ENCODE measurements at regions not wholly inside any gene's neighbourhood (a gene's known extent, or its start where the extent isn't known, plus 50 kb on each side); places are given as distances from the start of the nearest gene placed in this dataset.
"Not testable (repeated sequence)": the region's sequence is repeated elsewhere in the genome, so short reads cannot be mapped to it uniquely, and the experiment has no call there.

- peak; percentile 6 to 39 for DNase-seq (ENCODE audit: low read depth in 2 of 2)
Observed at GRCh38 chr6:21914121-21914973, 320.8 kb downstream of the SOX4 start.

GRCh38 chr6:21915707-21916260, 322.2 kb downstream of the SOX4 start:
- DNase-seq (ENCODE audit: low read depth in 2 of 2) = no peak

- no peak for DNase-seq (ENCODE audit: low read depth in 2 of 2)
Observed at GRCh38 chr6:21918041-21918440, 324.5 kb downstream of the SOX4 start.

- no peak for DNase-seq (ENCODE audit: low read depth in 2 of 2)
Observed at GRCh38 chr6:21918666-21919065, 325.1 kb downstream of the SOX4 start.

- no peak for DNase-seq (ENCODE audit: low read depth in 2 of 2)
Observed at GRCh38 chr6:21922086-21922485, 328.5 kb downstream of the SOX4 start.

GRCh38 chr6:21924002-21924401, 330.5 kb downstream of the SOX4 start:
- no peak for DNase-seq (ENCODE audit: low read depth in 2 of 2)

- no peak for DNase-seq (ENCODE audit: low read depth in 2 of 2)
Observed at GRCh38 chr6:21928827-21929226, 335.3 kb downstream of the SOX4 start.

GRCh38 chr6:21931641-21932335, 338.2 kb downstream of the SOX4 start:
- DNase-seq (ENCODE audit: low read depth in 2 of 2) = no peak

- DNase-seq (ENCODE audit: low read depth in 2 of 2) = no peak
Observed at GRCh38 chr6:21933351-21933750, 339.8 kb downstream of the SOX4 start.

- DNase-seq (ENCODE audit: low read depth in 2 of 2) = no peak
Observed at GRCh38 chr6:21935142-21935541, 341.6 kb downstream of the SOX4 start.

- no peak for DNase-seq (ENCODE audit: low read depth in 2 of 2)
Observed at GRCh38 chr6:21935561-21936028, 342.0 kb downstream of the SOX4 start.

- DNase-seq (ENCODE audit: low read depth in 2 of 2) = no peak
Observed at GRCh38 chr6:21937466-21937865, 343.9 kb downstream of the SOX4 start.

GRCh38 chr6:21939066-21939465, 345.5 kb downstream of the SOX4 start:
- not testable (repeated sequence) for DNase-seq (ENCODE audit: low read depth in 2 of 2)

- no peak for DNase-seq (ENCODE audit: low read depth in 2 of 2)
Observed at GRCh38 chr6:21941926-21942325, 348.4 kb downstream of the SOX4 start.

GRCh38 chr6:21942897-21943296, 349.3 kb downstream of the SOX4 start:
- DNase-seq (ENCODE audit: low read depth in 2 of 2) = no peak

- no peak for DNase-seq (ENCODE audit: low read depth in 2 of 2)
Observed at GRCh38 chr6:21946298-21946783, 350.5 kb downstream of the PRL start.

- not testable (repeated sequence) for DNase-seq (ENCODE audit: low read depth in 2 of 2)
Observed at GRCh38 chr6:21947227-21947626, 349.6 kb downstream of the PRL start.

- no peak for DNase-seq (ENCODE audit: low read depth in 2 of 2)
Observed at GRCh38 chr6:21947731-21948386, 349.0 kb downstream of the PRL start.

GRCh38 chr6:21949211-21949801, 347.5 kb downstream of the PRL start:
- no peak for DNase-seq (ENCODE audit: low read depth in 2 of 2)

GRCh38 chr6:21952367-21952766, 344.5 kb downstream of the PRL start:
- no peak for DNase-seq (ENCODE audit: low read depth in 2 of 2)
